Colonic mucosa (tissue), 4 donors: ENCODE measurements at regions not wholly inside any gene's neighbourhood (a gene's known extent, or its start where the extent isn't known, plus 50 kb on each side); places are given as distances from the start of the nearest gene placed in this dataset.

ENCODE experiments used
- DNase-seq: peaks from one replicate; pipeline ENCODE4 v3.0.0-alpha.2; 2020
- H3K27ac ChIP-seq: fragments of 200-600 bp; one replicate; pipeline ENCODE4 v1.8.0; 2021
- H3K27me3 ChIP-seq: fragments of 200-600 bp; one replicate; pipeline ENCODE4 v1.8.0; 2021
- H3K36me3 ChIP-seq: fragments of 200-600 bp; one replicate; pipeline ENCODE4 v1.8.0; 2021
- H3K4me1 ChIP-seq: fragments of 200-600 bp; one replicate; pipeline ENCODE4 v1.8.0; 2021; ENCODE audit warnings: mild to moderate bottlenecking
- H3K4me3 ChIP-seq: fragments of 200-600 bp; one replicate; pipeline ENCODE4 v1.8.0; 2021
- H3K9ac ChIP-seq, 2 donors: one replicate each; pipeline ENCODE4 v1.7.0; 2013; ENCODE audit warnings: control low read depth in 2 of 2, low read depth in 2 of 2, low read length in 2 of 2
- H3K9me3 ChIP-seq: fragments of 200-600 bp; one replicate; pipeline ENCODE4 v1.8.0; 2021
- CTCF ChIP-seq: fragments of 200-600 bp; IDR thresholded peaks from one replicate; pipeline ENCODE4 v1.8.0; 2022; ENCODE audit warnings: antibody characterized with exemption, mild to moderate bottlenecking
- intact Hi-C: fragments of 100-400 bp; cut with DNase I; formaldehyde crosslinking; loops from one replicate; pipeline ENCODE4 v1.14.1; 2022
- donor health status: healthy.
- donor health status: DM: no; HTN: no; CAD: no.
- donor health status: DM: no; HTN: no; CAD: no.

- DNase-seq: no peak
- no peak overlapping the region for H3K4me3 ChIP-seq
- no peaks in the 10 kb centered on the region for H3K9me3 ChIP-seq
- H3K27me3 ChIP-seq: no peaks in the 10 kb centered on the region
- H3K9ac ChIP-seq: no peak overlapping the region
- TF ChIP-seq CTCF: no peak
- H3K4me1 ChIP-seq: no peaks in the 10 kb centered on the region
- no peak overlapping the region for H3K27ac ChIP-seq
- no peaks in the 10 kb centered on the region for H3K36me3 ChIP-seq
- intact Hi-C loops: no loop called here
Observed at GRCh38 chr17:69944406-69944805, 130.6 kb upstream of the KCNJ16 start.

- Histone ChIP-seq H3K4me1 (no peaks in the 10 kb centered on the region), H3K36me3 (no peaks in the 10 kb centered on the region), H3K4me3 (no peak overlapping the region), H3K27me3 (no peaks in the 10 kb centered on the region), H3K27ac (no peak overlapping the region), H3K9ac (no peak overlapping the region), H3K9me3 (no peaks in the 10 kb centered on the region)
- TF ChIP-seq CTCF: no peak
- DNase-seq: no peak
- intact Hi-C loops: no loop called here
Observed at GRCh38 chr17:69945698-69946185, 129.3 kb upstream of the KCNJ16 start.

- no peak for DNase-seq
- no peak overlapping the region for H3K27ac ChIP-seq
- no peaks in the 10 kb centered on the region for H3K36me3 ChIP-seq
- no peaks in the 10 kb centered on the region for H3K27me3 ChIP-seq
- intact Hi-C loops: no loop called here
- TF ChIP-seq CTCF: no peak
- H3K4me3 ChIP-seq: no peak overlapping the region
- no peak overlapping the region for H3K9ac ChIP-seq
- H3K4me1 ChIP-seq: no peaks in the 10 kb centered on the region
- no peaks in the 10 kb centered on the region for H3K9me3 ChIP-seq
Observed at GRCh38 chr17:69947027-69947759, 127.8 kb upstream of the KCNJ16 start.

GRCh38 chr17:69948406-69948805 lies 126.6 kb upstream of the KCNJ16 start:
- no peaks in the 10 kb centered on the region for H3K27me3 ChIP-seq
- no peaks in the 10 kb centered on the region for H3K36me3 ChIP-seq
- TF ChIP-seq CTCF: no peak
- no peaks in the 10 kb centered on the region for H3K4me1 ChIP-seq
- no peak for DNase-seq
- H3K27ac ChIP-seq: no peak overlapping the region
- H3K4me3 ChIP-seq: no peak overlapping the region
- H3K9me3 ChIP-seq: no peaks in the 10 kb centered on the region
- intact Hi-C loops: no loop called here
- H3K9ac ChIP-seq: no peak overlapping the region

- TF ChIP-seq CTCF: no peak
- intact Hi-C loops: no loop called here
Observed at GRCh38 chr17:69949496-69949895, 125.5 kb upstream of the KCNJ16 start.

More at GRCh38 chr17:69949496-69949895, 125.5 kb upstream of the KCNJ16 start:
- Histone ChIP-seq H3K27me3 (no peaks in the 10 kb centered on the region), H3K4me1 (no peaks in the 10 kb centered on the region), H3K27ac (no peak overlapping the region), H3K36me3 (no peaks in the 10 kb centered on the region), H3K9me3 (no peaks in the 10 kb centered on the region), H3K9ac (no peak overlapping the region), H3K4me3 (no peak overlapping the region)
- no peak for DNase-seq
